Cardiac fibroblast (primary cell): ENCODE measurements at regions not wholly inside any gene's neighbourhood (a gene's known extent, or its start where the extent isn't known, plus 50 kb on each side); places are given as distances from the start of the nearest gene placed in this dataset.
A peak's percentile ranks its signal among the peaks of the same experiment; 100 is the strongest.

Source experiments
- DNase-seq, 2 donors: peaks; one replicate each; pipeline versions ENCODE4 v3.0.0 to v3.0.0-alpha.2; 2010; ENCODE audit warnings: low read depth in 2 of 2
- H3K4me3 ChIP-seq, 2 donors: replicated peaks in 1 of 2; 1 replicate in 1 of 2; 2 replicates in 1 of 2; pipeline ENCODE4 v1.5.1; 2011; ENCODE audit warnings: low read depth in 2 of 2, low read length in 2 of 2, mild to moderate bottlenecking in 2 of 2, moderate library complexity in 1 of 2
- CTCF ChIP-seq: IDR thresholded peaks from one replicate; pipeline ENCODE4 v1.5.1; 2011; ENCODE audit warnings: low read depth, mild to moderate bottlenecking, low read length, inconsistent platforms

GRCh38 chr12:61853945-61854344, 406.3 kb upstream of the USP15 start:
- no peak for TF ChIP-seq CTCF
- no peak for DNase-seq
- no peak overlapping the region for H3K4me3 ChIP-seq

- TF ChIP-seq CTCF, result no peak
- no peak overlapping the region for H3K4me3 ChIP-seq
- DNase-seq, result peak in 1 of 2 donors; percentile 0
Measured at GRCh38 chr12:61854902-61855301, 405.3 kb upstream of the USP15 start.

- no peak for DNase-seq
- no peak overlapping the region for H3K4me3 ChIP-seq
- TF ChIP-seq CTCF, result no peak
Measured at GRCh38 chr12:61857968-61858367, 402.2 kb upstream of the USP15 start.

- TF ChIP-seq CTCF, result no peak
- H3K4me3 ChIP-seq, result no peak overlapping the region
- DNase-seq, result no peak
Measured at GRCh38 chr12:61860451-61860850, 399.8 kb upstream of the USP15 start.

- no peak for DNase-seq
- no peak for TF ChIP-seq CTCF
- no peak overlapping the region for H3K4me3 ChIP-seq
Measured at GRCh38 chr12:61862986-61863385, 397.2 kb upstream of the USP15 start.

- no peak for TF ChIP-seq CTCF
- no peak for DNase-seq
- H3K4me3 ChIP-seq, result no peak overlapping the region
Measured at GRCh38 chr12:61863811-61864210, 396.4 kb upstream of the USP15 start.

- DNase-seq, result no peak
- no peak for TF ChIP-seq CTCF
- H3K4me3 ChIP-seq, result no peak overlapping the region
Measured at GRCh38 chr12:61869796-61870195, 390.4 kb upstream of the USP15 start.
